Ammon's horn (tissue), 1 donor: ENCODE measurements at regions not wholly inside any gene's neighbourhood (a gene's known extent, or its start where the extent isn't known, plus 50 kb on each side); places are given as distances from the start of the nearest gene placed in this dataset.
A peak's percentile ranks its signal among the peaks of the same experiment; 100 is the strongest.
"Not testable (repeated sequence)": the region's sequence is repeated elsewhere in the genome, so short reads cannot be mapped to it uniquely, and the experiment has no call there.

Source experiments
- DNase-seq: peaks from one replicate; pipeline ENCODE4 v3.0.0-alpha.2; 2016; ENCODE audit warnings: low spot score

- no peak for DNase-seq
Observed at GRCh38 chr2:226198956-226199355, 600.7 kb downstream of the IRS1 start.

GRCh38 chr2:226190479-226191252 lies 609.0 kb downstream of the IRS1 start:
- no peak for DNase-seq

- DNase-seq = no peak
Observed at GRCh38 chr2:226189061-226189460, 610.6 kb downstream of the IRS1 start.

- DNase-seq = no peak
Observed at GRCh38 chr2:226187616-226188015, 612.0 kb downstream of the IRS1 start.

GRCh38 chr2:226187156-226187555 lies 612.5 kb downstream of the IRS1 start:
- DNase-seq = no peak

- no peak for DNase-seq
Observed at GRCh38 chr2:226185616-226186211, 613.9 kb downstream of the IRS1 start.

- DNase-seq = peak; percentile 3
Observed at GRCh38 chr2:226184940-226185615, 614.5 kb downstream of the IRS1 start.

- DNase-seq = no peak
Observed at GRCh38 chr2:226184540-226184939, 615.1 kb downstream of the IRS1 start.

- DNase-seq = no peak
Observed at GRCh38 chr2:226183550-226183949, 616.1 kb downstream of the IRS1 start.

- no peak for DNase-seq
Observed at GRCh38 chr2:226183033-226183432, 616.6 kb downstream of the IRS1 start.

GRCh38 chr2:226181909-226182308 lies 617.7 kb downstream of the IRS1 start:
- no peak for DNase-seq

GRCh38 chr2:226180281-226180884 lies 619.2 kb downstream of the IRS1 start:
- no peak for DNase-seq

- no peak for DNase-seq
Observed at GRCh38 chr2:226179010-226179409, 620.6 kb downstream of the IRS1 start.

- no peak for DNase-seq
Observed at GRCh38 chr2:226176283-226176984, 623.2 kb downstream of the IRS1 start.

GRCh38 chr2:226174390-226174789 lies 625.2 kb downstream of the IRS1 start:
- DNase-seq = no peak

GRCh38 chr2:226172939-226173338 lies 626.7 kb downstream of the IRS1 start:
- DNase-seq = no peak

- DNase-seq = no peak
Observed at GRCh38 chr2:226172309-226172708, 627.3 kb downstream of the IRS1 start.

- DNase-seq = no peak
Observed at GRCh38 chr2:226169751-226170581, 629.7 kb downstream of the IRS1 start.

- DNase-seq = no peak
Observed at GRCh38 chr2:226168496-226169160, 631.0 kb downstream of the IRS1 start.

GRCh38 chr2:226164512-226164911 lies 635.1 kb downstream of the IRS1 start:
- DNase-seq = no peak

- DNase-seq = not testable (repeated sequence)
Observed at GRCh38 chr2:226160617-226161016, 639.0 kb downstream of the IRS1 start.
